ENCODE measurements at regions not wholly inside any gene's neighbourhood (a gene's known extent, or its start where the extent isn't known, plus 50 kb on each side); places are given as distances from the start of the nearest gene placed in this dataset.

DNA sequence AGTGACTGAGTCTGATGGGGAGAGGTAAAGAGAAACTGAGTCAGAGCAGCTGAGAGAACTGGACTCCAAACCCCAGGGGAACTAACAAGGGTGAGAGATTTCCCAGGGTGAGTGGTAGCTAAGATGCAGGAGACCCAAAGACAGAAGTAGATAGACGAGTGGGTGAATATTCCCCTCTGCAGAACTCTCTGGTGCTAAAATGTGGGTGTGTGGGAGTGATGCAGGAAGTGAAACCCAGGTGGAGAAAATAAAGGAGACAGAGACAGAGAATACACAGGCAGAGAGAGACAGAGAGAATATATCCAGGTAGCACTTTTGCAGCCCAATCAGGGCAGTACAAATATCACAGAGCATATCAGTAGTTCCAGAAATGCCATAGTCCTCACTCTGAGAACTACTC lies 212.5 kb upstream of the ZIC3 start:
- ATAC-seq (no peak), DNase-seq (no peak)
- Mint-ChIP-seq H3K4me1 (peaks cover 0 to 5% (median 0%) of the 10 kb centered on the region in 7 donors), H3K4me3 (no peak overlapping the region), H3K9me3 (no peaks in the 10 kb centered on the region), H3K27ac (peak overlapping the region in 1 of 9 donors; percentile 9), H3K27me3 (no peaks in the 10 kb centered on the region), H3K36me3 (no peaks in the 10 kb centered on the region)
- no peak overlapping the region for H3K4me3 ChIP-seq (ENCODE audit: low read length)
- no peaks in the 10 kb centered on the region for H3K9me3 ChIP-seq (ENCODE audit: control insufficient read depth in 2 of 3, low read length in 3 of 3)
- CTCF ChIA-PET, result no interaction called here
- H3K27me3 ChIP-seq (ENCODE audit: control insufficient read depth in 2 of 2, insufficient read depth in 2 of 2, low read length in 2 of 2), result no peaks in the 10 kb centered on the region
- no peak overlapping the region for H3K27ac ChIP-seq (ENCODE audit: low read depth, low read length)
- H3K36me3 ChIP-seq (ENCODE audit: control insufficient read depth in 2 of 3, insufficient read depth in 3 of 3, low read length in 3 of 3), result no peaks in the 10 kb centered on the region
- no peaks in the 10 kb centered on the region for H3K4me1 ChIP-seq (ENCODE audit: control insufficient read depth in 2 of 2, insufficient read depth in 2 of 2, low read length in 2 of 2)
- POLR2A ChIA-PET, result no interaction called here
- intact Hi-C loops (cut with micrococcal nuclease), result no loop called here

- no peaks in the 10 kb centered on the region for H3K36me3 ChIP-seq (ENCODE audit: control insufficient read depth in 2 of 3, insufficient read depth in 3 of 3, low read length in 3 of 3)
- no peak overlapping the region for H3K27ac ChIP-seq (ENCODE audit: low read depth, low read length)
- H3K4me1 Mint-ChIP-seq, result peaks cover 0 to 5% (median 0%) of the 10 kb centered on the region in 7 donors
- ChIA-PET CTCF (no interaction called here), POLR2A (no interaction called here)
- DNase-seq (no peak), ATAC-seq (no peak)
- H3K4me1 ChIP-seq (ENCODE audit: control insufficient read depth in 2 of 2, insufficient read depth in 2 of 2, low read length in 2 of 2), result no peaks in the 10 kb centered on the region
- H3K4me3 ChIP-seq (ENCODE audit: low read length), result no peak overlapping the region
- H3K27ac Mint-ChIP-seq, result no peak overlapping the region
- H3K27me3 ChIP-seq (ENCODE audit: control insufficient read depth in 2 of 2, insufficient read depth in 2 of 2, low read length in 2 of 2), result no peaks in the 10 kb centered on the region
- no peaks in the 10 kb centered on the region for H3K9me3 Mint-ChIP-seq
- no peaks in the 10 kb centered on the region for H3K27me3 Mint-ChIP-seq
- H3K4me3 Mint-ChIP-seq, result no peak overlapping the region
- intact Hi-C loops (cut with micrococcal nuclease), result no loop called here
- H3K36me3 Mint-ChIP-seq, result no peaks in the 10 kb centered on the region
- no peaks in the 10 kb centered on the region for H3K9me3 ChIP-seq (ENCODE audit: control insufficient read depth in 2 of 3, low read length in 3 of 3)
Observed at GRCh38 chrX:137352101-137352660, 213.7 kb upstream of the ZIC3 start.

GRCh38 chrX:137342969-137343368 lies 223.0 kb upstream of the ZIC3 start:
- no peak for ATAC-seq
- ChIA-PET POLR2A (no interaction called here), CTCF (no interaction called here)
- Histone ChIP-seq H3K4me1 (ENCODE audit: control insufficient read depth in 2 of 2, insufficient read depth in 2 of 2, low read length in 2 of 2) (no peaks in the 10 kb centered on the region), H3K4me3 (ENCODE audit: low read length) (no peak overlapping the region), H3K9me3 (ENCODE audit: control insufficient read depth in 2 of 3, low read length in 3 of 3) (no peaks in the 10 kb centered on the region), H3K27ac (ENCODE audit: low read depth, low read length) (no peak overlapping the region), H3K27me3 (ENCODE audit: control insufficient read depth in 2 of 2, insufficient read depth in 2 of 2, low read length in 2 of 2) (no peaks in the 10 kb centered on the region), H3K36me3 (ENCODE audit: control insufficient read depth in 2 of 3, insufficient read depth in 3 of 3, low read length in 3 of 3) (no peaks in the 10 kb centered on the region)
- intact Hi-C loops (cut with micrococcal nuclease), result no loop called here
- Mint-ChIP-seq H3K4me1 (no peaks in the 10 kb centered on the region), H3K36me3 (no peaks in the 10 kb centered on the region), H3K27ac (no peak overlapping the region), H3K4me3 (no peak overlapping the region), H3K27me3 (no peaks in the 10 kb centered on the region), H3K9me3 (peaks cover 0 to 2% (median 0%) of the 10 kb centered on the region in 11 donors)
- DNase-seq, result peak in 1 of 9 donors; percentile 0

- Mint-ChIP-seq H3K4me3 (no peak overlapping the region), H3K27me3 (no peaks in the 10 kb centered on the region), H3K4me1 (no peaks in the 10 kb centered on the region), H3K36me3 (peaks cover 0 to 4% (median 0%) of the 10 kb centered on the region in 5 donors), H3K27ac (no peak overlapping the region), H3K9me3 (peaks cover 0 to 17% (median 6%) of the 10 kb centered on the region in 11 donors)
- no peak for ATAC-seq
- Histone ChIP-seq H3K36me3 (ENCODE audit: control insufficient read depth in 2 of 3, insufficient read depth in 3 of 3, low read length in 3 of 3) (no peaks in the 10 kb centered on the region), H3K27ac (ENCODE audit: low read depth, low read length) (no peak overlapping the region), H3K9me3 (ENCODE audit: control insufficient read depth in 2 of 3, low read length in 3 of 3) (no peaks in the 10 kb centered on the region), H3K4me3 (ENCODE audit: low read length) (no peak overlapping the region), H3K27me3 (ENCODE audit: control insufficient read depth in 2 of 2, insufficient read depth in 2 of 2, low read length in 2 of 2) (no peaks in the 10 kb centered on the region), H3K4me1 (ENCODE audit: control insufficient read depth in 2 of 2, insufficient read depth in 2 of 2, low read length in 2 of 2) (no peaks in the 10 kb centered on the region)
- POLR2A ChIA-PET, result no interaction called here
- CTCF ChIA-PET, result no interaction called here
- intact Hi-C loops (cut with micrococcal nuclease), result no loop called here
- peak in 1 of 9 donors; percentile 11 for DNase-seq
Observed at GRCh38 chrX:137313627-137314026, 252.3 kb upstream of the ZIC3 start.

DNA sequence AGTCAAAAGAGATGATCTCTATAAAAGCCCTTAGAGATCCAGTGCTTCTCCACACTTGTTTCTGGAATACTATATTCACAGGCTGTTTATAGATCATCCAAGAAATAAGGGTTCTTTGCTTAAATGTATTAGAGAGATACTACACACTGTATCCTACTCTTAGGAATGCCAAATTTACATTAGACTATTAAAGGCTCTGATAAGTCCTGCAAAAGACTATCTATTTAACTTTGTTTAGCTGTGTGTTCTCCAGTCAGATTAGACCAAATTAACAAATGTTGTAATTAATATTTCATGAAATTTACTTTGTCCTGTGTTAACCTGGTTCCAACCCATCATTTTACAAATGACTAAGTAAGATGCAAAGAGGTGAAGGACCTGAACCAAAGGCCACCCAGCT lies 260.5 kb upstream of the ZIC3 start:
- no peaks in the 10 kb centered on the region for H3K27me3 Mint-ChIP-seq
- DNase-seq, result no peak
- ChIA-PET CTCF (interaction anchor here (0.6 kb wide), 1 partner anchor 15 kb away, joined by 3 read pairs; no protein-coding TSS in a partner anchor), POLR2A (no interaction called here)
- Histone ChIP-seq H3K27me3 (ENCODE audit: control insufficient read depth in 2 of 2, insufficient read depth in 2 of 2, low read length in 2 of 2) (no peaks in the 10 kb centered on the region), H3K4me3 (ENCODE audit: low read length) (no peak overlapping the region), H3K36me3 (ENCODE audit: control insufficient read depth in 2 of 3, insufficient read depth in 3 of 3, low read length in 3 of 3) (no peaks in the 10 kb centered on the region), H3K4me1 (ENCODE audit: control insufficient read depth in 2 of 2, insufficient read depth in 2 of 2, low read length in 2 of 2) (no peaks in the 10 kb centered on the region), H3K27ac (ENCODE audit: low read depth, low read length) (no peak overlapping the region), H3K9me3 (ENCODE audit: control insufficient read depth in 2 of 3, low read length in 3 of 3) (no peaks in the 10 kb centered on the region)
- peaks cover 0 to 12% (median 4%) of the 10 kb centered on the region in 11 donors for H3K9me3 Mint-ChIP-seq
- H3K36me3 Mint-ChIP-seq, result peaks cover 0 to 3% (median 0%) of the 10 kb centered on the region in 5 donors
- no peak overlapping the region for H3K27ac Mint-ChIP-seq
- H3K4me3 Mint-ChIP-seq, result no peak overlapping the region
- intact Hi-C loops (cut with micrococcal nuclease), result no loop called here
- ATAC-seq, result no peak
- H3K4me1 Mint-ChIP-seq, result no peaks in the 10 kb centered on the region

GRCh38 chrX:137297167-137297566 lies 263.4 kb upstream of the GPR101 start:
- DNase-seq (no peak), ATAC-seq (no peak)
- Mint-ChIP-seq H3K9me3 (peaks cover 0 to 6% (median 0%) of the 10 kb centered on the region in 11 donors), H3K36me3 (no peaks in the 10 kb centered on the region), H3K27ac (peak overlapping the region in 1 of 9 donors; percentile 39), H3K27me3 (no peaks in the 10 kb centered on the region), H3K4me1 (no peaks in the 10 kb centered on the region), H3K4me3 (no peak overlapping the region)
- Histone ChIP-seq H3K4me1 (ENCODE audit: control insufficient read depth in 2 of 2, insufficient read depth in 2 of 2, low read length in 2 of 2) (no peaks in the 10 kb centered on the region), H3K27ac (ENCODE audit: low read depth, low read length) (no peak overlapping the region), H3K4me3 (ENCODE audit: low read length) (no peak overlapping the region), H3K9me3 (ENCODE audit: control insufficient read depth in 2 of 3, low read length in 3 of 3) (no peaks in the 10 kb centered on the region), H3K27me3 (ENCODE audit: control insufficient read depth in 2 of 2, insufficient read depth in 2 of 2, low read length in 2 of 2) (no peaks in the 10 kb centered on the region), H3K36me3 (ENCODE audit: control insufficient read depth in 2 of 3, insufficient read depth in 3 of 3, low read length in 3 of 3) (no peaks in the 10 kb centered on the region)
- intact Hi-C loops (cut with micrococcal nuclease), result no loop called here
- POLR2A ChIA-PET, result no interaction called here
- CTCF ChIA-PET, result no interaction called here

DNA sequence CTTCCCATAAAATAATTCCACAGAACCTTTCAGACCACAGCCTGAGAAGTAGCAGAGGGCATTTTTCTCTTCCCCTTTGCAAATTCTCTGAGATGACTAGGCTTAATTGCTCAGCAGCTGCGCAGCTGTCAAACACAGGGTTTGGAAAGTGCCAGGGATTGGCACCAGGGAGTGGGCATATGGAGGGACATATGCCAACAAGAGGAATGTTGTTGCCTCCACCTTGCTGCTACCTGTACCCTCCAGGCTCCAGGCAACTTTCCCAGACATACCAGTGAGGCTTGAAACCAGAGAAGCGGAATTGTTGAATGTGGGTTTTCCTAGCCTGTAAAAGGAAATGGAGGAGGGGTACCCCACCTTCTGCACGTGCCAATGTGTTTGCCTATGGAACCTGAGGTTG lies 256.2 kb upstream of the GPR101 start:
- intact Hi-C loops (cut with micrococcal nuclease), result no loop called here
- no peak overlapping the region for H3K4me3 Mint-ChIP-seq
- H3K4me1 ChIP-seq (ENCODE audit: control insufficient read depth in 2 of 2, insufficient read depth in 2 of 2, low read length in 2 of 2), result no peaks in the 10 kb centered on the region
- no peak overlapping the region for H3K27ac ChIP-seq (ENCODE audit: low read depth, low read length)
- no peaks in the 10 kb centered on the region for H3K36me3 Mint-ChIP-seq
- CTCF ChIA-PET, result interaction anchor here (0.7 kb wide), 1 partner anchor 15 kb away, joined by 3 read pairs; no protein-coding TSS in a partner anchor
- POLR2A ChIA-PET, result no interaction called here
- no peaks in the 10 kb centered on the region for H3K27me3 Mint-ChIP-seq
- H3K9me3 Mint-ChIP-seq, result peaks cover 0 to 6% (median 0%) of the 10 kb centered on the region in 11 donors
- no peaks in the 10 kb centered on the region for H3K4me1 Mint-ChIP-seq
- no peak for ATAC-seq
- H3K36me3 ChIP-seq (ENCODE audit: control insufficient read depth in 2 of 3, insufficient read depth in 3 of 3, low read length in 3 of 3), result no peaks in the 10 kb centered on the region
- H3K9me3 ChIP-seq (ENCODE audit: control insufficient read depth in 2 of 3, low read length in 3 of 3), result no peaks in the 10 kb centered on the region
- H3K4me3 ChIP-seq (ENCODE audit: low read length), result no peak overlapping the region
- no peaks in the 10 kb centered on the region for H3K27me3 ChIP-seq (ENCODE audit: control insufficient read depth in 2 of 2, insufficient read depth in 2 of 2, low read length in 2 of 2)
- DNase-seq, result no peak
- no peak overlapping the region for H3K27ac Mint-ChIP-seq
